Nephron (organoid): ENCODE measurements at regions not wholly inside any gene's neighbourhood (a gene's known extent, or its start where the extent isn't known, plus 50 kb on each side); places are given as distances from the start of the nearest gene placed in this dataset.

ENCODE experiments used
- H3K27ac Mint-ChIP-seq, 3 experiments: 2 replicates each; pipeline ENCODE4 v1.8.0; 2020; ENCODE audit warnings: mixed read lengths in 3 of 3, mild to moderate bottlenecking in 2 of 3, moderate library complexity in 1 of 3
- H3K27me3 Mint-ChIP-seq: 2 replicates; pipeline ENCODE4 v1.8.0; 2021; ENCODE audit warnings: low read depth, mild to moderate bottlenecking, moderate library complexity, mixed read lengths
- H3K36me3 Mint-ChIP-seq: 2 replicates; pipeline ENCODE4 v1.8.0; 2020; ENCODE audit warnings: low read depth, mixed read lengths
- H3K4me1 Mint-ChIP-seq: 2 replicates; pipeline ENCODE4 v1.8.0; 2020; ENCODE audit warnings: mixed read lengths
- H3K4me3 Mint-ChIP-seq, 3 experiments: 2 replicates each; pipeline ENCODE4 v1.8.0; 2020; ENCODE audit warnings: mild to moderate bottlenecking in 3 of 3, mixed read lengths in 3 of 3, moderate library complexity in 2 of 3
- H3K9me3 Mint-ChIP-seq: 2 replicates; pipeline ENCODE4 v1.8.0; 2020; ENCODE audit warnings: mixed read lengths
- CTCF ChIP-seq, 3 experiments: fragments of 200-600 bp; sonication (generic); IDR thresholded peaks; one replicate each; pipeline ENCODE4 v1.5.0; 2021; ENCODE audit warnings: antibody characterized with exemption in 3 of 3; ENCODE audit not compliant: unreplicated experiment in 3 of 3

GRCh38 chr12:91801048-91801447 is 344.6 kb downstream of the BTG1 start:
- Mint-ChIP-seq H3K9me3 (peaks cover 10% of the 10 kb centered on the region), H3K27me3 (no peaks in the 10 kb centered on the region), H3K4me1 (no peaks in the 10 kb centered on the region), H3K27ac (no peak overlapping the region), H3K36me3 (no peaks in the 10 kb centered on the region), H3K4me3 (no peak overlapping the region)
- no peak for TF ChIP-seq CTCF (IDR thresholded peaks at IDR 0.05; ENCODE audit: unreplicated experiment in 3 of 3)

GRCh38 chr12:91793676-91794075 is 352.0 kb downstream of the BTG1 start:
- Mint-ChIP-seq H3K4me1 (no peaks in the 10 kb centered on the region), H3K27me3 (no peaks in the 10 kb centered on the region), H3K9me3 (no peaks in the 10 kb centered on the region), H3K27ac (no peak overlapping the region), H3K36me3 (no peaks in the 10 kb centered on the region), H3K4me3 (no peak overlapping the region)
- no peak for TF ChIP-seq CTCF (IDR thresholded peaks at IDR 0.05; ENCODE audit: unreplicated experiment in 3 of 3)

DNA sequence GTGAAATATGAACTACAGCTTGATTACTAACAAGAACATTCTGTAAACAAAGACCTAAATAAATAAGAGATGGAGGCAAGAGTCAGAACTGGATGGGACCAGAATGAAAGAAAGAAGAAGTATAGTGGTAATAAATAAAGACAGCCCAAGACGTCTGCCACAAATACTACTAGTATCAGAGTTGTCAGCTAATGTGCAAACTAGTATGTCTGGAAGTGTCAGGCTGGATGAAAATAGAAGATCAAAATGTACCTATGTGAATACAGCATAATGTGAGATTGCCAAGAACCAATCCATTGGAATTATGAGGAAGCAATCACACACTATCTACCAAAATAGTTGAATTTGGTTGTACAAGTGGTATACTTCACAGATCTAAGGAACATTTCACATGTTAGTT is 353.0 kb downstream of the BTG1 start:
- Mint-ChIP-seq H3K9me3 (no peaks in the 10 kb centered on the region), H3K4me3 (no peak overlapping the region), H3K27ac (no peak overlapping the region), H3K4me1 (no peaks in the 10 kb centered on the region), H3K36me3 (no peaks in the 10 kb centered on the region), H3K27me3 (no peaks in the 10 kb centered on the region)
- no peak for TF ChIP-seq CTCF (IDR thresholded peaks at IDR 0.05; ENCODE audit: unreplicated experiment in 3 of 3)

DNA sequence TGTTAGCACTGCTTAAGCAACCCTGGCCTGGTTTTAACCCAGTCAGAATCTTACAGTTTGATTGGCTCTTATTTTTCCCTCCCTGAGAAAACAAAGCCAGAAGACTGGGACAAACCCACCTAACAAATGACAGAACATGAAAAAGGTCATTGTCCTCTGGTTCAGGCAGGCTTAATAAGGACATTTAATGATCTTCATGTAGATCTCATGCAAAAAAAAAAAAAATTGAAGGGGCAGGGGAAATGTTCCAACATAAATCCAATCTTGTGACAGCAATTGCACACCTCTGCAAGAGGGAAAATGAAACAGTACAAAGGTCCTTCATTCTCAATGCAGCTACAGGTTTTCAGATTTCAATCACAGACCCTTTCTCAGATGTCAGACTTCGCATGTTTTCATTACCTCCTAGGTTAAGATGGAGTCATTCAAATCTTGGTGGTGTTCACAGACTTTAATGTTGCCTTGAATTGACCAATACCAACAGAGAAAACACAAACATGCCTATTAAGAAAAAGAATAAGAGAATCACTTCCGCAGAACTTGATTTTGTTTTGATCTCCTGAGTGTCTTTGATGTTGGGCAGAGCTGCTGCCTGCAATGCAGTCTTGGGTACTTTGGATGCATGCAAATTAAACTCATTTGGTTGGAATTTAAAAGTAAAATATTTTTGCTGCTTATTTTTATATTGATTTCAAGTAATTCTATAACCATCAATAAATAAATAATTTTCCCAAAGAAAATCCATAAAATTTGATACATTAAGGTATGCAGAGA is 359.0 kb downstream of the BTG1 start:
- peak overlapping the region in 1 of 3 experiments; percentile 31 for H3K27ac Mint-ChIP-seq
- H3K27me3 Mint-ChIP-seq = no peaks in the 10 kb centered on the region
- H3K9me3 Mint-ChIP-seq = peaks cover 2% of the 10 kb centered on the region

GRCh38 chr12:91785655-91786498 is 359.8 kb downstream of the BTG1 start:
- no peak for TF ChIP-seq CTCF (IDR thresholded peaks at IDR 0.05; ENCODE audit: unreplicated experiment in 3 of 3)
- H3K9me3 Mint-ChIP-seq = peaks cover 4% of the 10 kb centered on the region
- no peaks in the 10 kb centered on the region for H3K27me3 Mint-ChIP-seq
- H3K4me3 Mint-ChIP-seq = no peak overlapping the region
- H3K4me1 Mint-ChIP-seq = peaks cover 3% of the 10 kb centered on the region
- peak overlapping the region in 1 of 3 experiments; percentile 31 for H3K27ac Mint-ChIP-seq
- H3K36me3 Mint-ChIP-seq = no peaks in the 10 kb centered on the region

More for the DNA sequence above, 359.0 kb downstream of the BTG1 start:
- Mint-ChIP-seq H3K4me1 (no peaks in the 10 kb centered on the region), H3K36me3 (no peaks in the 10 kb centered on the region), H3K4me3 (no peak overlapping the region)
- TF ChIP-seq CTCF (IDR thresholded peaks at IDR 0.05; ENCODE audit: unreplicated experiment in 3 of 3) = no peak
